C4-2B (cell line): ENCODE measurements at regions not wholly inside any gene's neighbourhood (a gene's known extent, or its start where the extent isn't known, plus 50 kb on each side); places are given as distances from the start of the nearest gene placed in this dataset.

Source experiments
- H3K27ac ChIP-seq: fragments of 450-650 bp; 2 replicates; pipeline ENCODE4 v1.5.1; 2017
- CTCF ChIP-seq: fragments of 450-650 bp; conservative IDR thresholded peaks from 2 replicates; pipeline ENCODE4 v1.5.1; 2017; ENCODE audit warnings: mild to moderate bottlenecking
- ZFX ChIP-seq: fragments of 450-650 bp; IDR thresholded peaks from 2 replicates; pipeline ENCODE4 v1.6.1; 2017

- H3K27ac ChIP-seq: no peak overlapping the region
- TF ChIP-seq ZFX (no peak), CTCF (no peak)
Measured at GRCh38 chr21:25133939-25134338, 473.3 kb downstream of the MRPL39 start.

GRCh38 chr21:25127811-25128210 lies 479.5 kb downstream of the MRPL39 start:
- H3K27ac ChIP-seq: no peak overlapping the region
- no peak for TF ChIP-seq CTCF
- no peak for TF ChIP-seq ZFX

- no peak overlapping the region for H3K27ac ChIP-seq
- TF ChIP-seq ZFX (no peak), CTCF (no peak)
Measured at GRCh38 chr21:25127007-25127406, 480.3 kb downstream of the MRPL39 start.

GRCh38 chr21:25126564-25126963 lies 480.7 kb downstream of the MRPL39 start:
- TF ChIP-seq ZFX: no peak
- no peak for TF ChIP-seq CTCF
- H3K27ac ChIP-seq: no peak overlapping the region

GRCh38 chr21:25118648-25119047 lies 488.6 kb downstream of the MRPL39 start:
- H3K27ac ChIP-seq: no peak overlapping the region
- TF ChIP-seq ZFX: no peak
- no peak for TF ChIP-seq CTCF

GRCh38 chr21:25115021-25115420 lies 492.3 kb downstream of the MRPL39 start:
- TF ChIP-seq ZFX: no peak
- no peak for TF ChIP-seq CTCF
- no peak overlapping the region for H3K27ac ChIP-seq

GRCh38 chr21:25107708-25108107 lies 499.6 kb downstream of the MRPL39 start:
- no peak overlapping the region for H3K27ac ChIP-seq
- TF ChIP-seq ZFX (no peak), CTCF (no peak)
